HG03097 (cell line): ENCODE measurements at regions not wholly inside any gene's neighbourhood (a gene's known extent, or its start where the extent isn't known, plus 50 kb on each side); places are given as distances from the start of the nearest gene placed in this dataset.
"Not testable (repeated sequence)": the region's sequence is repeated elsewhere in the genome, so short reads cannot be mapped to it uniquely, and the experiment has no call there.

Experiments
- ATAC-seq: cut with Tn5 transposase; IDR thresholded peaks from one replicate; pipeline ENCODE4 v1.9.1; 2021; ENCODE audit not compliant: unreplicated experiment, low FRiP score

- ATAC-seq = no peak
Measured at GRCh38 chr5:74501674-74502478, 138.7 kb downstream of the ENC1 start.

DNA sequence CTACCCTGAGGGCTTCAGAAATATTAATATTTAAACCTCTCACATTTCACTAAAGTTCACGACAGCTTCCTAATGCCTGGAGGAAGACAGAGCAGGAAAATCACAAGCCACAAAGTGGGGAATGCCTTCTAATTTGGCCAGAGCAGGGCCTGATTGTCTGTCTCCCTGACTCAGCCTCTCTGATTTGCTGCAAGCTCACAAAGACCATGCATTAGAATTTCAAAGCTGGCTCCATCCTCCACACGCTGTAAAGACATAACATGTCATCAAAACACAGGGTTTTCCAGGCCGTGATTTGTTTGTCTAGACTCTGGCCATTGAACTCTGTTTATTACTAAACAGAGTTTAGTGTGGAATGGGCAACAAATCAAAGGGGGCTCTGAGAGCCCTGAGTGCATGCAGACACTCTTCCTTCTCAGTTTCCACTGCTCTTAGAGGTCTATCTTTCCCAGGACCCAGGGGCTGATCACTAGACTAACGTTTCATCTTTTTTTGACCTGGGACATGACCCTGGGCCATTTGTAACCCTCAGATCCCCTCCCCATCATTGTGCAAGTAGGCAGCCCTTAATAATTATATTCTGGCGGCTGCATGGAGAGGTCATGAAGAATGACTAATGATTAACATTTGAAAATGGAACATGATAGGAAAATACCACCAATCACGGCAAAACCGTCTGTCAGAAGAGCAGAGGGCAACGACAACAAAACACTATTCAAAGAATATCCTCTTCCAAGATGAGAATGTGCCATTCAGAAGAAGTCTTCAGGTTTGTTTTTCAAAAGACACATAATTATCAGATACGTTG lies 140.2 kb downstream of the ENC1 start:
- ATAC-seq = no peak

DNA sequence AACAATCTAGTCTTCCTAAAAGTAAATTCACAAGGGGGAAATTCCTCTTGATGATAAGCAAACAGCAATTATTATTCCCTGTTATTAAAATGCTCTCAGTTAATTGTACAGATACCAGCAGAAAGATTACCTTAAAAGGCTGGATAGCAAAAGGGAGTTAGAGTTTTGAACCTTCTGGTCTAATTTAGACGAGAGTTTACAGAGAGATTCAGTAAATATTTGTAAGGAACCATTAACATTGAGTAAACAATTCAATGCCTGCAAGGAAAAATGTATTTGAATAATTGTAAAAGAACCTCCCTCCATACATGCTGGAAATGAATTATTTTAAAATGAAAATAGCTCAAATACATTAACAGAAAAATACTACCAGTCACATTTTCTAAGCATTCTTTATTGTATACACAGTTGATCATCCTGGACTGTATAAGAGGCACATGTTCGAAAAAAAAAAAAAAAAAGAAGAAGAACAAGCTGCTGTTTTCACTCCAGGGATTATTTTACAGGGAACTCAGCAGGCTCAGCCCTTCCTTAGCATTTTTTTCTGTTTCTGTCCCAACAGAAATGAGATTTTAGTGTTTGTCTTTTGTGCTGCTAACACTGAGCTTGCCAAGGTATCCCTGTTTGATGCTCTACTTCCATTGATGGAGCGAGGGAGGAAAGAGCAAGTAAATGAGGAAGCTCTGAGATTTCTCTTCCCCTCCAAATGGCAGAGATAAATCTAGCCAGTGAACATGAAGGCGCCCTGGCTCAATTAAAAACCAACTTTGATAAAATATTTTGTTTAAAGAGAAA lies 141.1 kb downstream of the ENC1 start:
- no peak for ATAC-seq

- no peak for ATAC-seq
Measured at GRCh38 chr5:74497706-74498105, 142.8 kb downstream of the ENC1 start.

GRCh38 chr5:74493411-74493810 lies 147.1 kb downstream of the ENC1 start:
- no peak for ATAC-seq

- no peak for ATAC-seq
Measured at GRCh38 chr5:74492230-74492629, 148.3 kb downstream of the ENC1 start.

DNA sequence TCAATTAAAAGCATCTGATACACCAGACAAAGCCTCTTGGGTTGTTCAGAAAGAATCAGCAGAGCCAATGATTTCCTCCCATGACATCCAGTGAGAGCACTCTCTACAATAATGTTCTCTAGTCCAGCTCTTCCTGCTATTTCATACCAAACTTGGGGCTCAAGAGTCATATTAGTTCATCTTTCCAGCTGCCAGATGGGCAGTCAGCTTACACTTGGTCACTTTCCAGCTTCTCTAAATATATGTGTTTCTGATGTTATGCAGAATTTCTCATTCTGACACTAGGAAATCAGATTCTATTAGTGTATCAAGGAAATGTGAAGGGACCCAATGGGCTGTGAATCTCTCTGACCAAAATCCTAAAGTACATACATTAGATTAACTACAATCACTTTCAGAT lies 148.9 kb downstream of the ENC1 start:
- no peak for ATAC-seq

DNA sequence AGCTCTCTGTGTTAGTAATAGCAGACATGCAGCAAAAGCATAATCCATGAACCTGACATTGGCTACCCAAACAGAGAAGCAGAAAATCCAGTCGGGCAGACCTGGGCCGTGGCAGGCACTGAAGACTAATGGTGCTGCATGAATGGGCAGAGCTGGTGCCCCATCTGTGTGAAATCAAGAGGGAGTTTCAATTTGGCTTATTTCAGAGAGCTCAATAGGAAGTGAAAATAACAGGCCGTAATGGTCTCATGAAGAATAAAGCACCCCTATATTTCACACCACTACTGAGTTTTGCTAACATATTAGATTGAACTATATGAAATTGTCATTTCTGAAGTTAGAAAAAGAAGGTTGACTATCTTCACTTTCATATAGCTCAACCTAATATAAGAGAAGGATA lies 149.7 kb downstream of the ENC1 start:
- peak; percentile 92 for ATAC-seq

- no peak for ATAC-seq
Measured at GRCh38 chr5:74482990-74483389, 157.5 kb downstream of the ENC1 start.

GRCh38 chr5:74482523-74482922 lies 158.0 kb downstream of the ENC1 start:
- ATAC-seq = no peak

GRCh38 chr5:74481357-74481756 lies 159.2 kb downstream of the ENC1 start:
- not testable (repeated sequence) for ATAC-seq

GRCh38 chr5:74480201-74480600 lies 160.3 kb downstream of the ENC1 start:
- no peak for ATAC-seq

- ATAC-seq = no peak
Measured at GRCh38 chr5:74478328-74478727, 162.2 kb downstream of the ENC1 start.

DNA sequence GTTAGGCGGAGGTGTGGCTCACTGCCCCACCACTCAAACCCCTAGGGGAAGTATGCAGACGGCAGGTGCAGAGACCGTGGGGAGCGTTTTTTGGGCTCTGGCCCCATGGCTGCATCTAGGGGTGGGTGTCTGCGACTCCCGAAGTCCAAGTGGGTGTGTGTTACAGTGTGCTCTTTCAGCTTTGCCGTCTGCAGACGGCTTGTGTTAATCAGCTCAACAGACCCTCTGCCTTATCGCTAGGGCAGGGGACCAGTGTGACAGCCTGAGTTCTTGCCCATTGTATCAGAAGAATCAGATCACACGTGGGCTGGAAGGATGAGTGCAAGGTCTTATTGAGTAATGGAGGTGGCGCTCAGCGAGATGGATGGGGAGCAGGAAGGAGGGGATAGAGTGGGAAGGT lies 162.8 kb downstream of the ENC1 start:
- no peak for ATAC-seq

- no peak for ATAC-seq
Measured at GRCh38 chr5:74476819-74477453, 163.6 kb downstream of the ENC1 start.

DNA sequence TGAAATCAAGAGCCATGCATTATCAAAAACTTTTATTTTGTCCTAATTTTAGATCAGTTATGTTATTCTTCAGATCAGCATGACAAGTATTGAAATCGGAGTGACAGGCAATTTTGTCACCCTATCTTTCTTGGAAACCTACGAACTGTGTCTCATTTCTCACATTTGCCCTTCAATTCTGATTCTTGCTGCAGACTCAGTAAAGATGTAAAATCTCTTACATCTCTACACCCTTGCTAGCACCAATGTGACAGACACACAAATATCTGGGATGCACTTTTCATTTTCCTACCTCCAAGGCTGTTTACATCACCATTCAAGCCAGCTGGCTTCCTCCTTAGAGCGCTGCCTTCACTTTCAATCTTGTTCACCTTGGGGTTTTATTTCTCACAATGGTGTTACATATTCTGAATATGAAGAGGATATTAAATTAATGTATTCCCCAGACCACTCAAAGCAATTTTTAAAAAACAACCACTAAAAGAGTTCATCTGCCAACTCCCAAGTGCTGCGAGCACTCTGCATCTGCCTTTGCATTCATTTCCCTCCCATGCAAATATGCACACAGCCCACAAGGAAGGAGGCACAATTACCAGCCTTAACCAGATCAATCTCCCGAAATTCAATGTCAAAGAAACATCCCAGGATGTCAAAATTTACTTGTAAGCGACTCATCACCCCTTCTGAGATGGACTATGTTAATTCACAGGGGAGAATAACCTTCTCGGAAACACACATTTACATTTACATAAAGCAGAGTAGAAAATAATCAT lies 164.3 kb downstream of the ENC1 start:
- no peak for ATAC-seq

- no peak for ATAC-seq
Measured at GRCh38 chr5:74471875-74472274, 168.7 kb downstream of the ENC1 start.

DNA sequence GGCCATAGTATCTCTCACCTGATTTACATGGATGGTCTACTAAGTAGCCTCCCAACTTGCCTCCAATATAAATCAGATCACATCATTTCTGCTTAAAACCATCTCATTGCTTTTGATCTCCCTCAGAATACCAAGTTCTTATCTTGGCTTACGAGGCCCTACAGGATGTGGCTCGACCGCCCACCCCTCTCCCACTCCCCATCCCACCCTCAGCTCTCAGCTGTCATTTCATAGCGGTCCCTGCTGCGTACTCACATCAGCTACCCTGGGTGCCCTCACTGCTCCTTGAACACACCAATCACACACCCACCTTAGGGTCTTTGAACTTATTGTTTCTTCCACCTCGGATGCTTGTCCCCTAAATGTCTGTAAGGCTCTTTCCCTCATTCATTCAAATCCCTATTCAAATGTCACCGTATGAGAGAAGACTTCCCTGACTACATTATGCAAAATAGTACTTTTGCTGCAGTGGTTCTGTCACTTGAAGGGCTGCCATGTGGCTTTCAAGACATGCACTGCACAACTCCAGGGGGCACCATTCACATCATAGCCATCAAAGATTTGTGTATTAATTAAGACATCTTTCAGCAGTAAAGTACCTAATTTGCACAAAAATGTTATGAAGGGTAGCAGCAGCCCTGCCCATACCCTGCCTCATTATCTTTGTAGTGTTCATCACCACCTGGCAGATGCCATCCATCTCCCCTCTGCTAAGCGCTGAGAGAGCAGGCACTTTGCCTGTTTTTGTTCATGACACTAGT lies 171.1 kb downstream of the ENC1 start:
- no peak for ATAC-seq

- no peak for ATAC-seq
Measured at GRCh38 chr5:74468421-74468820, 172.1 kb downstream of the ENC1 start.
